Pancreas (tissue), 10 donors: ENCODE measurements at regions not wholly inside any gene's neighbourhood (a gene's known extent, or its start where the extent isn't known, plus 50 kb on each side); places are given as distances from the start of the nearest gene placed in this dataset.
A peak's percentile ranks its signal among the peaks of the same experiment; 100 is the strongest.
"Not testable (repeated sequence)": the region's sequence is repeated elsewhere in the genome, so short reads cannot be mapped to it uniquely, and the experiment has no call there.

ENCODE experiments used
- ATAC-seq, 4 donors: fragments of 200-7000 bp; cut with Tn5 transposase; one replicate each; pipeline versions ENCODE4 v1.8.0 to v1.9.1; 2020; ENCODE audit warnings: mild to moderate bottlenecking in 4 of 4, moderate library complexity in 4 of 4
- DNase-seq, 6 donors: peaks; one replicate each; pipeline ENCODE4 v3.0.0-alpha.2; 2020
- FAIRE-seq: peaks from 2 replicates; lab custom pipeline; 2012; peaks lifted over from hg19 to GRCh38; lab: Jason Lieb, UNC
- H3K27ac ChIP-seq, 4 donors: fragments of 200-600 bp; sonication (generic); 1 replicate in 3 of 4; 2 replicates in 1 of 4; pipeline versions ENCODE4 v1.5.0 to v1.8.0; 2020
- H3K27me3 ChIP-seq, 4 donors: fragments of 200-600 bp; one replicate each; pipeline ENCODE4 v1.8.0; 2021
- H3K36me3 ChIP-seq, 3 donors: fragments of 200-600 bp; sonication (generic) in 1 of 3; one replicate each; pipeline versions ENCODE4 v1.5.0 to v1.8.0; 2020 to 2021
- H3K4me1 ChIP-seq, 3 donors: fragments of 200-600 bp; one replicate each; pipeline ENCODE4 v1.8.0; 2021
- H3K4me3 ChIP-seq, 4 donors: fragments of 200-600 bp; sonication (generic) in 2 of 4; one replicate each; pipeline versions ENCODE4 v1.5.0 to v1.8.0; 2020 to 2021
- H3K9me3 ChIP-seq, 4 donors: fragments of 200-600 bp; one replicate each; pipeline ENCODE4 v1.8.0; 2021
- CTCF ChIP-seq, 4 donors: fragments of 200-600 bp; sonication (generic) in 3 of 4; IDR thresholded peaks; one replicate each; pipeline versions ENCODE4 v1.5.0 to v1.8.0; 2021; ENCODE audit warnings: antibody characterized with exemption in 4 of 4
- WGBS, 2 donors: extraction: QIAGEN DNeasy Blood & Tissue Kit; methylation state at CpG; one replicate each; pipeline ENCODE4 v1.1.7; 2013; 5-methylcytosine and 5-hydroxymethylcytosine counted together
- intact Hi-C, 3 donors: fragments of 100-400 bp; cut with DNase I; formaldehyde crosslinking; loops; one replicate each; pipeline versions ENCODE4 v1.11.1 to v1.14.2; 2022
- donor health status: healthy with polysubstance abuse.
- donor health status: DM: no; HTN: no; CAD: no; lungs with moderate emphysema.
- donor health status: DM: no; HTN: no; CAD: no.
- donor health status: control.
- donor health status: control.
- donor health status: Bipolar disorder and iron deficiency.
- donor health status: DM: yes; HTN: yes; CAD: no.
- donor health status: DM: no; HTN: no; CAD: no.
- donor health status: DM: no; HTN: no; CAD: no.
- donor health status: DM: yes; HTN: yes; CAD: no.

DNA sequence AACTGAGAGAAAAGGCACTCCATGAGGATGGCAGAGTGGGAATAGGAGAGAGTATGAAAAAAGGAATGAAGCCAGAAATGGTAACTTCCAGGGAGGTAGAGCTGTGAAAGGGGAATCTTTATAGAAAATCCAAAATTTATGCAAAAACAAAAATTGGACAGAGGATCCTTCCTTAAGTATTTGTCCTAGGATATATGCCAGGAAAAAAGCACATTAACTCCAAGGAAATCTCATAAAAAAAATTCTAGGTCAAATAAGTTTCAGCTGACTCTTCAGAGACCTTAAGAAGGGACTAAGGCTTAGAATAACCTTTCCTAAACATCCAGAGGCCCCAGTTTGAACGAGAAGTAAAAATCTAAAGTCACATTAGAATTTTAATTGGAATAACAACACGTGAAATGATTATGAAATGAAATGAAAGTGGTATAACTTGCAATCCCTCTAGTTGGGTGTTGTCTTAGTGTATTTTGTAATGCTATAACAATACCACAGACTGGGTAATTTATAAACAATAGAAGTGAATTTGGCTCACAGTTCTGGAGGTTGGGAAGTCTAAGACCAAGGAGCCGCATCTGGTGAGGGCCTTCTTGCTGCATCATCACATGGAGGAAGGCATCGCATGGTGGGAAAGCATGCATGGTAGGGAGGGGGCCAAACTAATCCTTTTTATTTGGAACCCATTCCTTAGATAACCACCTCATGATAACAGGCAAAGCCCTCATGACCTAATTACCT, 145.4 kb upstream of the RXFP1 start:
- no peak overlapping the region for H3K4me3 ChIP-seq
- WGBS, 2 donors: 69 to 73% methylated on average over 4 of the region's 4 CpGs
- DNase-seq (no peak), ATAC-seq (no peak), FAIRE-seq (no peak)
- intact Hi-C loops: no loop called here
- no peaks in the 10 kb centered on the region for H3K9me3 ChIP-seq
- no peaks in the 10 kb centered on the region for H3K36me3 ChIP-seq
- no peak for TF ChIP-seq CTCF (IDR thresholded peaks at IDR 0.05)
- H3K27me3 ChIP-seq: no peaks in the 10 kb centered on the region
- H3K4me1 ChIP-seq: no peaks in the 10 kb centered on the region
- no peak overlapping the region for H3K27ac ChIP-seq

- H3K36me3 ChIP-seq: no peaks in the 10 kb centered on the region
- WGBS, 2 donors: 89% methylated on average over 1 of the region's 1 CpG
- intact Hi-C loops: no loop called here
- no peaks in the 10 kb centered on the region for H3K9me3 ChIP-seq
- no peak for DNase-seq
- FAIRE-seq: no peak
- no peak for ATAC-seq
- no peaks in the 10 kb centered on the region for H3K27me3 ChIP-seq
- H3K4me3 ChIP-seq: no peak overlapping the region
- no peak for TF ChIP-seq CTCF (IDR thresholded peaks at IDR 0.05)
- no peaks in the 10 kb centered on the region for H3K4me1 ChIP-seq
- no peak overlapping the region for H3K27ac ChIP-seq
Observed at GRCh38 chr4:158384414-158384813, 137.3 kb upstream of the RXFP1 start.

GRCh38 chr4:158395343-158395742, 126.3 kb upstream of the RXFP1 start:
- intact Hi-C loops: no loop called here
- TF ChIP-seq CTCF (IDR thresholded peaks at IDR 0.05): no peak
- Histone ChIP-seq H3K4me3 (no peak overlapping the region), H3K27ac (no peak overlapping the region), H3K36me3 (no peaks in the 10 kb centered on the region), H3K9me3 (no peaks in the 10 kb centered on the region), H3K27me3 (no peaks in the 10 kb centered on the region), H3K4me1 (no peaks in the 10 kb centered on the region)
- no peak for ATAC-seq
- DNase-seq: no peak
- no peak for FAIRE-seq
- 74 to 85% methylated on average over 3 of the region's 3 CpGs for WGBS, 2 donors

GRCh38 chr4:158395889-158396288, 125.8 kb upstream of the RXFP1 start:
- Histone ChIP-seq H3K9me3 (no peaks in the 10 kb centered on the region), H3K4me1 (no peaks in the 10 kb centered on the region), H3K27me3 (no peaks in the 10 kb centered on the region), H3K36me3 (no peaks in the 10 kb centered on the region), H3K27ac (no peak overlapping the region), H3K4me3 (no peak overlapping the region)
- FAIRE-seq (no peak), DNase-seq (no peak), ATAC-seq (no peak)
- TF ChIP-seq CTCF (IDR thresholded peaks at IDR 0.05): no peak
- intact Hi-C loops: no loop called here
- 51 to 63% methylated on average over 2 of the region's 2 CpGs for WGBS, 2 donors

GRCh38 chr4:158397781-158398180, 123.9 kb upstream of the RXFP1 start:
- ATAC-seq: no peak
- intact Hi-C loops: no loop called here
- Histone ChIP-seq H3K4me1 (no peaks in the 10 kb centered on the region), H3K36me3 (no peaks in the 10 kb centered on the region), H3K27ac (no peak overlapping the region), H3K27me3 (no peaks in the 10 kb centered on the region), H3K4me3 (no peak overlapping the region), H3K9me3 (no peaks in the 10 kb centered on the region)
- no peak for DNase-seq
- TF ChIP-seq CTCF (IDR thresholded peaks at IDR 0.05): no peak
- FAIRE-seq: no peak
- WGBS, 2 donors: 90 to 92% methylated on average over 2 of the region's 2 CpGs

GRCh38 chr4:158407961-158408360, 113.7 kb upstream of the RXFP1 start:
- FAIRE-seq, H3K27ac ChIP-seq, H3K4me1 ChIP-seq, H3K4me3 ChIP-seq, H3K36me3 ChIP-seq, ATAC-seq, intact Hi-C loops, H3K27me3 ChIP-seq, H3K9me3 ChIP-seq: not testable (repeated sequence)
- peak in 1 of 6 donors; percentile 37 for DNase-seq
- 90 to 96% methylated on average over 29 of the region's 29 CpGs for WGBS, 2 donors
